HEK293 (cell line): ENCODE measurements at regions not wholly inside any gene's neighbourhood (a gene's known extent, or its start where the extent isn't known, plus 50 kb on each side); places are given as distances from the start of the nearest gene placed in this dataset.

Experiments
- CTCF ChIA-PET: fragments of 350-600 bp; formaldehyde crosslinking; extraction: SDS; loops from one replicate; lab custom pipeline; 2021; ENCODE audit warnings: antibody characterized with exemption; lab: Yijun Ruan, JAX
- POLR2A ChIA-PET: fragments of 300-600 bp; formaldehyde crosslinking; extraction: SDS; loops from one replicate; lab custom pipeline; 2020; ENCODE audit warnings: antibody characterized with exemption, inconsistent platforms; lab: Yijun Ruan, JAX
- H3K27ac ChIP-seq: fragments of 200-500 bp; sonication (Bioruptor generic); 2 replicates; pipeline ENCODE4 v1.5.1; 2014; ENCODE audit warnings: low read depth, low read length, control low read depth, inconsistent platforms; ENCODE audit errors: extremely low read depth
- H3K36me3 ChIP-seq, 2 experiments: fragments of 200-500 bp in 1 of 2; sonication (Bioruptor generic) in 1 of 2; 1 replicate in 1 of 2; 2 replicates in 1 of 2; pipeline ENCODE4 v1.5.1; 2014 to 2017; ENCODE audit warnings: inconsistent platforms in 2 of 2, low read length in 2 of 2; ENCODE audit not compliant: control insufficient read depth in 2 of 2, insufficient read depth in 1 of 2
- H3K4me1 ChIP-seq: fragments of 200-500 bp; sonication (Bioruptor generic); 2 replicates; pipeline ENCODE4 v1.5.1; 2014; ENCODE audit warnings: mild to moderate bottlenecking, low read length, inconsistent platforms; ENCODE audit not compliant: control insufficient read depth, insufficient read depth
- H3K4me3 ChIP-seq: 2 replicates; pipeline ENCODE4 v1.5.1; 2011; ENCODE audit warnings: low read depth, mild to moderate bottlenecking, control low read depth, low read length, moderate library complexity
- H3K9me3 ChIP-seq: fragments of 200-500 bp; sonication (Bioruptor generic); 2 replicates; pipeline ENCODE4 v1.5.1; 2014; ENCODE audit warnings: low read depth, low read length, inconsistent platforms; ENCODE audit not compliant: control insufficient read depth, insufficient read depth
- PRDM10 ChIP-seq: fragments of 450-650 bp; formaldehyde crosslinking; IDR thresholded peaks from 2 replicates; pipeline ENCODE4 v1.5.1; 2016; ENCODE audit warnings: missing biosample characterization, missing genetic modification characterization
- SP7 ChIP-seq: fragments of 450-650 bp; formaldehyde crosslinking; IDR thresholded peaks from 2 replicates; pipeline ENCODE4 v1.5.1; 2016; ENCODE audit warnings: missing biosample characterization, missing genetic modification characterization
- ZBTB17 ChIP-seq: fragments of 450-650 bp; formaldehyde crosslinking; IDR thresholded peaks from 2 replicates; pipeline ENCODE4 v1.5.1; 2016; ENCODE audit warnings: missing biosample characterization, missing genetic modification characterization
- ZBTB20 ChIP-seq: fragments of 450-650 bp; formaldehyde crosslinking; IDR thresholded peaks from 2 replicates; pipeline ENCODE4 v1.5.1; 2016; ENCODE audit warnings: missing biosample characterization, missing genetic modification characterization
- ZBTB48 ChIP-seq: fragments of 450-650 bp; formaldehyde crosslinking; IDR thresholded peaks from 2 replicates; pipeline ENCODE4 v1.5.1; 2016; ENCODE audit warnings: missing biosample characterization, missing genetic modification characterization
- ZIC2 ChIP-seq: fragments of 450-650 bp; formaldehyde crosslinking; IDR thresholded peaks from 2 replicates; pipeline ENCODE4 v1.5.1; 2016; ENCODE audit warnings: missing biosample characterization, missing genetic modification characterization
- ZNF510 ChIP-seq: fragments of 450-650 bp; formaldehyde crosslinking; IDR thresholded peaks from 2 replicates; pipeline ENCODE4 v1.5.1; 2018; ENCODE audit warnings: mild to moderate bottlenecking, missing genetic modification characterization, missing biosample characterization; ENCODE audit not compliant: insufficient replicate concordance
- ZNF600 ChIP-seq: fragments of 450-650 bp; formaldehyde crosslinking; IDR thresholded peaks from 2 replicates; pipeline ENCODE4 v1.5.1; 2016; ENCODE audit warnings: missing biosample characterization, missing genetic modification characterization
- ZNF660 ChIP-seq: fragments of 450-650 bp; IDR thresholded peaks from 2 replicates; pipeline ENCODE4 v1.5.1; 2018; ENCODE audit warnings: missing biosample characterization, mild to moderate bottlenecking, missing genetic modification characterization
- ZNF664 ChIP-seq: fragments of 450-650 bp; formaldehyde crosslinking; IDR thresholded peaks from 2 replicates; pipeline ENCODE4 v1.5.1; 2016; ENCODE audit warnings: missing biosample characterization, missing genetic modification characterization
- ZNF677 ChIP-seq: fragments of 450-650 bp; IDR thresholded peaks from 2 replicates; pipeline ENCODE4 v1.5.0; 2018; ENCODE audit warnings: missing biosample characterization, mild to moderate bottlenecking, missing genetic modification characterization, moderate library complexity
- ZNF701 ChIP-seq: fragments of 450-650 bp; formaldehyde crosslinking; IDR thresholded peaks from 2 replicates; pipeline ENCODE4 v1.5.1; 2016; ENCODE audit warnings: missing biosample characterization, missing genetic modification characterization
- ZNF792 ChIP-seq: fragments of 450-650 bp; formaldehyde crosslinking; IDR thresholded peaks from 2 replicates; pipeline ENCODE4 v1.5.1; 2016; ENCODE audit warnings: missing biosample characterization, missing genetic modification characterization
- ZSCAN18 ChIP-seq: fragments of 450-650 bp; formaldehyde crosslinking; IDR thresholded peaks from 2 replicates; pipeline ENCODE4 v1.5.1; 2016; ENCODE audit warnings: missing biosample characterization, missing genetic modification characterization
- TF ChIP-seq, protein P1 (sequence below): fragments of 450-650 bp; formaldehyde crosslinking; IDR thresholded peaks from 2 replicates; pipeline ENCODE4 v1.5.1; 2017; ENCODE audit warnings: missing biosample characterization, missing genetic modification characterization
- TF ChIP-seq, protein P2 (sequence below): fragments of 450-650 bp; formaldehyde crosslinking; IDR thresholded peaks from 2 replicates; pipeline ENCODE4 v1.5.1; 2016; ENCODE audit warnings: missing biosample characterization, missing genetic modification characterization

DNA sequence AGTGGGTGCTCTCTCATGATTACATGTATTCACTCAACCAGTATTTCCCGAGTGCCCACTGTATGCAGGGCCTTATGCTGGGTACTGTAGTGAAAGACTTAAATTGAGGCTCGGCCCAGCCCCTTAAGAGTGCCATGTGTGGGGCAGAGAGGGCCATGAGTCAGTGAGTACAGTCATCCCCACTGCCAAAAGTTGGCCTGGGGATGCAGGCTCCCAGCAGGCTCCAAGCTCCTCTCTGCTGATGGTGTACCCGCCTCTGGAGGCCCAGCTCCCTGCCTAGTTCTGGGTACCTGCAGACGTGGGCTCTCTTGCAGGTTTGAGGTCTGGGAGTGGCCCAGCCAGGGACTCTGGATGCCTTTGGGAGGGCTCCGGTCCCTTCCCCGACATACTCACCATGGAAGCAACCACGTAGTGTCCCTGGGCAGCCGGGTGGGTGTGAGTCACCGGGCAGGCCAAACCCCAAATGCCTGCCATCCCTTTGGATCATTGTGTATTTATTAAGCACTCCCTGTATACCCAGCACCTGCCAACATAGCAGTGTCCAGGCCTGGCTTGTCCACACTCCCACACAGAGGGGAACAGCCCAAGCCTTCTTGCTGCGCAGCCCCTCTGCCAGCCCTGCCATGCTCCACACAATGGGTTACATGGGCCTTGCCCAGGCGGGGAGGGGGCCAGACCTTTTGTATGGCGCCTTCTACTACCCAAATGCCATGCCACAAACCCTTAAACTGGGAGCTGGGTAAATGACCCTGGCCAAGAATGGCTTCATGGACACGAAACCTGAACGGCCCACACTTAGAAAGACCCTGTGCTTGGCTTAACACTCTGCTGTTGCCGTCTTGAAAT lies 153.6 kb downstream of the VEGFA start:
- peaks cover 15% of the 10 kb centered on the region for H3K4me1 ChIP-seq
- TF ChIP-seq ZNF701 (tag by site-specific recombination) (no peak), ZNF660 (tag by site-specific recombination) (peak; percentile 40; the same call in 1 of the 2 replicates), ZBTB17 (tag by site-specific recombination) (no peak), ZBTB48 (tag by site-specific recombination) (0 out of 2 replicates have a peak, but pooled peaks have one; percentile 21), ZNF677 (no peak), ZNF664 (tag by site-specific recombination) (no peak), ZNF600 (tag by site-specific recombination) (no peak), ZNF792 (tag by site-specific recombination) (0 out of 2 replicates have a peak, but pooled peaks have one; percentile 51), SP7 (tag by site-specific recombination) (no peak), ZSCAN18 (tag by site-specific recombination) (no peak), PRDM10 (peak; percentile 33; the same call in 1 of the 2 replicates), ZIC2 (tag by site-specific recombination) (peak; percentile 25; the same call in 1 of the 2 replicates), ZNF510 (tag by site-specific recombination) (no peak), ZBTB20 (peak; percentile 69)
- TF ChIP-seq, protein P1, sequence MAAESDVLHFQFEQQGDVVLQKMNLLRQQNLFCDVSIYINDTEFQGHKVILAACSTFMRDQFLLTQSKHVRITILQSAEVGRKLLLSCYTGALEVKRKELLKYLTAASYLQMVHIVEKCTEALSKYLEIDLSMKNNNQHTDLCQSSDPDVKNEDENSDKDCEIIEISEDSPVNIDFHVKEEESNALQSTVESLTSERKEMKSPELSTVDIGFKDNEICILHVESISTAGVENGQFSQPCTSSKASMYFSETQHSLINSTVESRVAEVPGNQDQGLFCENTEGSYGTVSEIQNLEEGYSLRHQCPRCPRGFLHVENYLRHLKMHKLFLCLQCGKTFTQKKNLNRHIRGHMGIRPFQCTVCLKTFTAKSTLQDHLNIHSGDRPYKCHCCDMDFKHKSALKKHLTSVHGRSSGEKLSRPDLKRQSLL (tag by site-specific recombination): no peak
- TF ChIP-seq, protein P2, sequence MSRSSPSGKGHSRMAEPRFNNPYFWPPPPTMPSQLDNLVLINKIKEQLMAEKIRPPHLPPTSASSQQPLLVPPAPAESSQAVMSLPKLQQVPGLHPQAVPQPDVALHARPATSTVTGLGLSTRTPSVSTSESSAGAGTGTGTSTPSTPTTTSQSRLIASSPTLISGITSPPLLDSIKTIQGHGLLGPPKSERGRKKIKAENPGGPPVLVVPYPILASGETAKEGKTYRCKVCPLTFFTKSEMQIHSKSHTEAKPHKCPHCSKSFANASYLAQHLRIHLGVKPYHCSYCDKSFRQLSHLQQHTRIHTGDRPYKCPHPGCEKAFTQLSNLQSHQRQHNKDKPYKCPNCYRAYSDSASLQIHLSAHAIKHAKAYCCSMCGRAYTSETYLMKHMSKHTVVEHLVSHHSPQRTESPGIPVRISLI: no peak
- TF ChIP-seq, all 188 proteins: peak for 6
- POLR2A ChIA-PET: no interaction called here
- CTCF ChIA-PET: interaction anchor here (0.7 to 1.5 kb wide), 4 partner anchors 17 to 258 kb away, joined by 3 to 7 read pairs (median 6); no protein-coding TSS in a partner anchor
- H3K4me3 ChIP-seq: no peak overlapping the region
- H3K9me3 ChIP-seq: no peaks in the 10 kb centered on the region
- no peaks in the 10 kb centered on the region for H3K36me3 ChIP-seq
- H3K27ac ChIP-seq: no peak overlapping the region
